ENCODE measurements at regions not wholly inside any gene's neighbourhood (a gene's known extent, or its start where the extent isn't known, plus 50 kb on each side); places are given as distances from the start of the nearest gene placed in this dataset.

DNA sequence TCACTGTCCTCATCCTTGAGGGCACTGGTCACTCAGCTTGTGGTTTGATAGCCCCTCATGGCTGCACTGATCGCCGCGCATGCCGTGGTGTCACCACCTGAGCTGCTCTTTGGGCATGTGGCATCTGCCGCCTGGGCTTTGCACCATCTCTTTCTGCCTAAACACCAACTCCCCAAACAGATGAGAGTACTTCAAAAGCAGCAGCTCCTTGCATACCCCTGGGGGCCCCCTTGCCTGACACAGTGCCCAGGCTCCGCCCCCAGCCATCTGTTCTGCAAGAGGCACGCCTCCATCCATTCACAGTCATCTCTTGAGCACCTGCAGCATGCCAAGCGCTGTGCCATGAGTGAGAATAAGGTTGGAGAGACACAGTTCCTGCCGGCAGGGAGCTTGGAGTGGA is 104.5 kb upstream of the B3GAT1 start:
- TF ChIP-seq SNAI2 (CRISPR knock-in tag; IDR thresholded peaks at IDR 0.05) = no peak
- no peak for TF ChIP-seq ARNTL (CRISPR knock-in tag; IDR thresholded peaks at IDR 0.05; ENCODE audit: borderline replicate concordance, low read depth)
- TF ChIP-seq ZNF8 (CRISPR knock-in tag; IDR thresholded peaks at IDR 0.05) = no peak
- ATAC-seq = no peak

DNA sequence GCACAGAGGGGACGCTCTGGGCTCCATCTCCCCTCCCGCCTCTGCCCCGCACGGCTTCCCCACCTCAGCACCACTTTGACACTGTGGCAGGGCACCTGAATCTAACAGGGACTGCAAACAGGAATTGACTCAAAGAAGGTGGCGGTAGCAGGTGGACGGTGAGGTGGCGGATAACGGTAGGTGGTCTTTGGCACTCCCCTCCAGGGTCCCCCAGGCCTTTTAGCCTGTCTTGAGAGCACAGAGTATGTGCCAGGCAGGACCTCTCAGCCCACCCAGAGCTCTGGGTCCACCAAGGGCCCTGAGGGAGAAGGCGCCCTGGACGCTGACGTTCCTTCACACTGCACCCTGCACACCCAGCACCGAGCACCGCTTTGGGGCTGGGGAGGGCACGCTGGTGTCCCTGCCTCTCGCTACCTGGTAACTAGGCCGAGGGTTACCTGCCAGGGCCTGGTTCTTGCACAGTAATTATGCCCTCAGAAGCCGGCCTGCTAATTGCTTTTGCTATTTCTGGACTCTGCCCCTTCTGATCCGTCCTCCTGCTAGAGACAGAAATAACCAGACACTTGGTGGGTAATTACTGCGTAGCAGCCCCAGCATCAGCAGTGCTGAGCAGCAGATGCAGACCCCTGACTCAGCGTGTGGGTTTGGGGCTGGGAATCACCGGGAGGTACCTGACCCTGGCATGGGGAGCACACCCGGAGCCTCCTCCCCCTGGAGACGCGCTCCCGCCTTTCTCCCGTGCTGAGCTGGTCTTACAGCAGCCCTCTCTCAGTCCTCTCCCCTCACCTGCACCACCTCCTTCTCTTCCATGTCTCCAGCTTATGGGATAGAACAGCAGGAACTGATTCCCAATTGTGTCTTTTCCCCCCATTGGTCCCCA is 103.3 kb upstream of the B3GAT1 start:
- TF ChIP-seq OSR1 (CRISPR knock-in tag; IDR thresholded peaks at IDR 0.05) (no peak), RARB (CRISPR knock-in tag; IDR thresholded peaks at IDR 0.05) (no peak), CSDC2 (CRISPR knock-in tag; IDR thresholded peaks at IDR 0.05) (no peak), TCF4 (CRISPR knock-in tag; IDR thresholded peaks at IDR 0.05; ENCODE audit: borderline replicate concordance) (no peak), ISL1 (CRISPR knock-in tag; IDR thresholded peaks at IDR 0.05) (no peak), ARNTL (CRISPR knock-in tag; IDR thresholded peaks at IDR 0.05; ENCODE audit: borderline replicate concordance, low read depth) (no peak), ZNF70 (CRISPR knock-in tag; IDR thresholded peaks at IDR 0.05) (no peak), GLIS3 (CRISPR knock-in tag; IDR thresholded peaks at IDR 0.05) (no peak), ZFP30 (CRISPR knock-in tag; IDR thresholded peaks at IDR 0.05) (no peak), ZNF565 (CRISPR knock-in tag; conservative IDR thresholded peaks at IDR 0.05; ENCODE audit: low read depth) (no peak), ZNF8 (CRISPR knock-in tag; IDR thresholded peaks at IDR 0.05) (no peak), SNAI2 (CRISPR knock-in tag; IDR thresholded peaks at IDR 0.05) (no peak), PPARA (CRISPR knock-in tag; IDR thresholded peaks at IDR 0.05; ENCODE audit: borderline replicate concordance) (no peak), ESRRG (CRISPR knock-in tag; IDR thresholded peaks at IDR 0.05) (no peak), TOX (CRISPR knock-in tag; IDR thresholded peaks at IDR 0.05; ENCODE audit: borderline replicate concordance) (no peak), BACH2 (CRISPR knock-in tag; IDR thresholded peaks at IDR 0.05; ENCODE audit: borderline replicate concordance) (no peak)
- TF ChIP-seq, protein P1, sequence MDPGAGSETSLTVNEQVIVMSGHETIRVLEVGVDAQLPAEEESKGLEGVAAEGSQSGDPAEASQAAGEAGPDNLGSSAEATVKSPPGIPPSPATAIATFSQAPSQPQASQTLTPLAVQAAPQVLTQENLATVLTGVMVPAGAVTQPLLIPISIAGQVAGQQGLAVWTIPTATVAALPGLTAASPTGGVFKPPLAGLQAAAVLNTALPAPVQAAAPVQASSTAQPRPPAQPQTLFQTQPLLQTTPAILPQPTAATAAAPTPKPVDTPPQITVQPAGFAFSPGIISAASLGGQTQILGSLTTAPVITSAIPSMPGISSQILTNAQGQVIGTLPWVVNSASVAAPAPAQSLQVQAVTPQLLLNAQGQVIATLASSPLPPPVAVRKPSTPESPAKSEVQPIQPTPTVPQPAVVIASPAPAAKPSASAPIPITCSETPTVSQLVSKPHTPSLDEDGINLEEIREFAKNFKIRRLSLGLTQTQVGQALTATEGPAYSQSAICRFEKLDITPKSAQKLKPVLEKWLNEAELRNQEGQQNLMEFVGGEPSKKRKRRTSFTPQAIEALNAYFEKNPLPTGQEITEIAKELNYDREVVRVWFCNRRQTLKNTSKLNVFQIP (CRISPR knock-in tag; IDR thresholded peaks at IDR 0.05; ENCODE audit: borderline replicate concordance, low read depth) = no peak
- TF ChIP-seq, protein P2, sequence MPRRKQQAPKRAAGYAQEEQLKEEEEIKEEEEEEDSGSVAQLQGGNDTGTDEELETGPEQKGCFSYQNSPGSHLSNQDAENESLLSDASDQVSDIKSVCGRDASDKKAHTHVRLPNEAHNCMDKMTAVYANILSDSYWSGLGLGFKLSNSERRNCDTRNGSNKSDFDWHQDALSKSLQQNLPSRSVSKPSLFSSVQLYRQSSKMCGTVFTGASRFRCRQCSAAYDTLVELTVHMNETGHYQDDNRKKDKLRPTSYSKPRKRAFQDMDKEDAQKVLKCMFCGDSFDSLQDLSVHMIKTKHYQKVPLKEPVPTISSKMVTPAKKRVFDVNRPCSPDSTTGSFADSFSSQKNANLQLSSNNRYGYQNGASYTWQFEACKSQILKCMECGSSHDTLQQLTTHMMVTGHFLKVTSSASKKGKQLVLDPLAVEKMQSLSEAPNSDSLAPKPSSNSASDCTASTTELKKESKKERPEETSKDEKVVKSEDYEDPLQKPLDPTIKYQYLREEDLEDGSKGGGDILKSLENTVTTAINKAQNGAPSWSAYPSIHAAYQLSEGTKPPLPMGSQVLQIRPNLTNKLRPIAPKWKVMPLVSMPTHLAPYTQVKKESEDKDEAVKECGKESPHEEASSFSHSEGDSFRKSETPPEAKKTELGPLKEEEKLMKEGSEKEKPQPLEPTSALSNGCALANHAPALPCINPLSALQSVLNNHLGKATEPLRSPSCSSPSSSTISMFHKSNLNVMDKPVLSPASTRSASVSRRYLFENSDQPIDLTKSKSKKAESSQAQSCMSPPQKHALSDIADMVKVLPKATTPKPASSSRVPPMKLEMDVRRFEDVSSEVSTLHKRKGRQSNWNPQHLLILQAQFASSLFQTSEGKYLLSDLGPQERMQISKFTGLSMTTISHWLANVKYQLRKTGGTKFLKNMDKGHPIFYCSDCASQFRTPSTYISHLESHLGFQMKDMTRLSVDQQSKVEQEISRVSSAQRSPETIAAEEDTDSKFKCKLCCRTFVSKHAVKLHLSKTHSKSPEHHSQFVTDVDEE (CRISPR knock-in tag; IDR thresholded peaks at IDR 0.05) = no peak
- TF ChIP-seq, protein P3, sequence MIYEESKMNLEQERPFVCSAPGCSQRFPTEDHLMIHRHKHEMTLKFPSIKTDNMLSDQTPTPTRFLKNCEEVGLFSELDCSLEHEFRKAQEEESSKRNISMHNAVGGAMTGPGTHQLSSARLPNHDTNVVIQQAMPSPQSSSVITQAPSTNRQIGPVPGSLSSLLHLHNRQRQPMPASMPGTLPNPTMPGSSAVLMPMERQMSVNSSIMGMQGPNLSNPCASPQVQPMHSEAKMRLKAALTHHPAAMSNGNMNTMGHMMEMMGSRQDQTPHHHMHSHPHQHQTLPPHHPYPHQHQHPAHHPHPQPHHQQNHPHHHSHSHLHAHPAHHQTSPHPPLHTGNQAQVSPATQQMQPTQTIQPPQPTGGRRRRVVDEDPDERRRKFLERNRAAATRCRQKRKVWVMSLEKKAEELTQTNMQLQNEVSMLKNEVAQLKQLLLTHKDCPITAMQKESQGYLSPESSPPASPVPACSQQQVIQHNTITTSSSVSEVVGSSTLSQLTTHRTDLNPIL (CRISPR knock-in tag; IDR thresholded peaks at IDR 0.05; ENCODE audit: low read depth) = no peak
- TF ChIP-seq, protein P4, sequence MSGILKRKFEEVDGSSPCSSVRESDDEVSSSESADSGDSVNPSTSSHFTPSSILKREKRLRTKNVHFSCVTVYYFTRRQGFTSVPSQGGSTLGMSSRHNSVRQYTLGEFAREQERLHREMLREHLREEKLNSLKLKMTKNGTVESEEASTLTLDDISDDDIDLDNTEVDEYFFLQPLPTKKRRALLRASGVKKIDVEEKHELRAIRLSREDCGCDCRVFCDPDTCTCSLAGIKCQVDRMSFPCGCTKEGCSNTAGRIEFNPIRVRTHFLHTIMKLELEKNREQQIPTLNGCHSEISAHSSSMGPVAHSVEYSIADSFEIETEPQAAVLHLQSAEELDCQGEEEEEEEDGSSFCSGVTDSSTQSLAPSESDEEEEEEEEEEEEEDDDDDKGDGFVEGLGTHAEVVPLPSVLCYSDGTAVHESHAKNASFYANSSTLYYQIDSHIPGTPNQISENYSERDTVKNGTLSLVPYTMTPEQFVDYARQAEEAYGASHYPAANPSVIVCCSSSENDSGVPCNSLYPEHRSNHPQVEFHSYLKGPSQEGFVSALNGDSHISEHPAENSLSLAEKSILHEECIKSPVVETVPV (CRISPR knock-in tag; IDR thresholded peaks at IDR 0.05) = no peak
- no peak for ATAC-seq

DNA sequence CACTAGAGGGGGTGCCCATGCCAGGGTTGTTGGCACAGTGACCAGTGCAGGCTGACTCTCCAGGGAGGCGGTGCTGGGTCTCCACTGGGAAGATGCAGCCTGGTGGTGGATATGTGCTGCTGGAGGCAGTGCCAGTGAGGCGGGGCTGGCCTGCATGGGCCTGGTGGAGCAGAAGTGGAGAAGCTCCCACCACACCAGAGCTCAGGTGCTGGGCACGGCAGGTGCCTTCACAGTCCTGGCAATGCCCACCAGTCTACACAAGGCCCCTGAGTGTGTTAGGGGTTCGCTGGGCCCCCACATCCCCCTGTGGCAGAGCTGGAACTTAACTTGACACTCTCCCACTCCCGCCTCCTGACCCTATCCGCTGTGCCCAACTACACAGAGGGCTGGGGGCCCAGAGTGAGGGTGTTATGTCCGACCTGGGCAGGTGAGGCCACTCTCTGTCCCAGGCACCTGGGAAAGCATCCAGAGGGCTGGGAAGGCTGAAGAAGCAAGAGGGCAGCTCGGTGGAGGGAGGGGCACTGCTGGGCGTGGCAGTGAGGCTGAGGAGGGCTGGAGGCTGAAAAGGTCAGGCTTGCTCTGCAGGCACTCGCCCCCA is 102.4 kb upstream of the B3GAT1 start:
- no peak for ATAC-seq
- no peak for TF ChIP-seq OSR1 (CRISPR knock-in tag; IDR thresholded peaks at IDR 0.05)
- TF ChIP-seq, protein P3 (CRISPR knock-in tag; IDR thresholded peaks at IDR 0.05; ENCODE audit: low read depth) = no peak
- no peak for TF ChIP-seq ARNTL (CRISPR knock-in tag; IDR thresholded peaks at IDR 0.05; ENCODE audit: borderline replicate concordance, low read depth)
- no peak for TF ChIP-seq GLIS3 (CRISPR knock-in tag; IDR thresholded peaks at IDR 0.05)
- TF ChIP-seq ZFP30 (CRISPR knock-in tag; IDR thresholded peaks at IDR 0.05) = no peak
- TF ChIP-seq PPARA (CRISPR knock-in tag; IDR thresholded peaks at IDR 0.05; ENCODE audit: borderline replicate concordance) = no peak
- TF ChIP-seq SNAI2 (CRISPR knock-in tag; IDR thresholded peaks at IDR 0.05) = no peak
